Neural cell (in vitro differentiated cells): ENCODE measurements at regions not wholly inside any gene's neighbourhood (a gene's known extent, or its start where the extent isn't known, plus 50 kb on each side); places are given as distances from the start of the nearest gene placed in this dataset.

Source experiments
- H2AFZ ChIP-seq: fragments of 200-600, 300-800 bp; sonication (generic), shearing (Covaris generic); 2 replicates; pipeline ENCODE4 v1.6.0; 2014; ENCODE audit warnings: low read depth, mild to moderate bottlenecking, antibody characterized with exemption, low read length, moderate library complexity
- H3F3A ChIP-seq: fragments of 200-600 bp; shearing (Covaris generic); 2 replicates; pipeline ENCODE4 v1.6.1; 2016; ENCODE audit warnings: mild to moderate bottlenecking, moderate library complexity, mixed read lengths, antibody characterized with exemption, low read length; ENCODE audit not compliant: insufficient read depth, poor library complexity, severe bottlenecking
- H3K27ac ChIP-seq: fragments of 200-600, 300-800 bp; sonication (generic), shearing (Covaris generic); 2 replicates; pipeline ENCODE4 v1.5.1; 2014; ENCODE audit warnings: mild to moderate bottlenecking, low read length, moderate library complexity
- H3K27me3 ChIP-seq: fragments of 300-800, 200-600 bp; sonication (generic), shearing (Covaris generic); 2 replicates; pipeline ENCODE4 v1.6.0; 2014; ENCODE audit warnings: mild to moderate bottlenecking, low read depth, low read length, moderate library complexity; ENCODE audit not compliant: insufficient read depth
- H3K36me3 ChIP-seq: fragments of 300-800, 200-600 bp; sonication (generic), shearing (Covaris generic); 2 replicates; pipeline ENCODE4 v1.5.1; 2014; ENCODE audit warnings: mild to moderate bottlenecking, antibody characterized with exemption, low read length, moderate library complexity; ENCODE audit not compliant: insufficient read depth
- H3K4me2 ChIP-seq: fragments of 300-800, 200-600 bp; sonication (generic), shearing (Covaris generic); 2 replicates; pipeline ENCODE4 v1.6.0; 2014; ENCODE audit warnings: mild to moderate bottlenecking, low read length
- H3K4me3 ChIP-seq: fragments of 300-800, 200-600 bp; sonication (generic), shearing (Covaris generic); 2 replicates; pipeline ENCODE4 v1.5.1; 2014; ENCODE audit warnings: mild to moderate bottlenecking, low read length, moderate library complexity
- H3K79me2 ChIP-seq: fragments of 200-600 bp; shearing (Covaris generic); replicated peaks from 2 replicates; pipeline ENCODE4 v1.6.0; 2014; ENCODE audit warnings: mild to moderate bottlenecking, low read length, moderate library complexity; ENCODE audit not compliant: insufficient read depth
- H3K9ac ChIP-seq: fragments of 300-800, 200-600 bp; sonication (generic), shearing (Covaris generic); 2 replicates; pipeline ENCODE4 v1.6.1; 2016; ENCODE audit warnings: mild to moderate bottlenecking, low read length, mixed read lengths
- H3K9me2 ChIP-seq: fragments of 200-600 bp; shearing (Covaris generic); 2 replicates; pipeline ENCODE4 v1.6.1; 2016; ENCODE audit warnings: mild to moderate bottlenecking, low read length, mixed read lengths; ENCODE audit not compliant: insufficient read depth
- H3K9me3 ChIP-seq: fragments of 200-600, 300-800 bp; sonication (generic), shearing (Covaris generic); 2 replicates; pipeline ENCODE4 v1.6.1; 2016; ENCODE audit warnings: mild to moderate bottlenecking, mixed run types, low read length, moderate library complexity, mixed read lengths
- H4K20me1 ChIP-seq: fragments of 200-600 bp; shearing (Covaris generic); 2 replicates; pipeline ENCODE4 v1.6.1; 2016; ENCODE audit warnings: mild to moderate bottlenecking, mixed run types; ENCODE audit not compliant: insufficient read depth
- EP300 ChIP-seq: fragments of 450-650 bp; conservative IDR thresholded peaks from 2 replicates; pipeline ENCODE4 v1.6.1; 2014; ENCODE audit warnings: antibody characterized with exemption, mild to moderate bottlenecking, moderate library complexity; ENCODE audit not compliant: poor library complexity, severe bottlenecking
- EZH2 ChIP-seq: fragments of 200-600, 300-800 bp; shearing (Covaris generic), sonication (generic); IDR thresholded peaks from 2 replicates; pipeline ENCODE4 v1.6.1; 2014; ENCODE audit warnings: antibody characterized with exemption, low read length, borderline replicate concordance, mild to moderate bottlenecking; ENCODE audit not compliant: insufficient read depth, poor library complexity, severe bottlenecking
- MXI1 ChIP-seq: fragments of 450-650 bp; conservative IDR thresholded peaks from 2 replicates; pipeline ENCODE4 v1.6.1; 2014; ENCODE audit warnings: antibody characterized with exemption, mild to moderate bottlenecking; ENCODE audit not compliant: poor library complexity, severe bottlenecking
- POLR2AphosphoS5 ChIP-seq: IDR thresholded peaks from 2 replicates; pipeline ENCODE4 v1.6.1; 2012
- RAD21 ChIP-seq: fragments of 450-650 bp; conservative IDR thresholded peaks from 2 replicates; pipeline ENCODE4 v1.6.1; 2014; ENCODE audit warnings: antibody characterized with exemption, mild to moderate bottlenecking, moderate library complexity
- SMC3 ChIP-seq: fragments of 450-650 bp; conservative IDR thresholded peaks from 2 replicates; pipeline ENCODE4 v1.6.1; 2014; ENCODE audit warnings: antibody characterized with exemption, mild to moderate bottlenecking, moderate library complexity; ENCODE audit not compliant: poor library complexity
- TAF1 ChIP-seq: IDR thresholded peaks from 2 replicates; pipeline ENCODE4 v1.6.1; 2012; ENCODE audit warnings: low read depth
- TF ChIP-seq, protein P1 (sequence below): fragments of 450-650 bp; IDR thresholded peaks from 2 replicates; pipeline ENCODE4 v1.5.1; 2014; ENCODE audit warnings: antibody characterized with exemption, mild to moderate bottlenecking, moderate library complexity; ENCODE audit not compliant: poor library complexity, severe bottlenecking
- TF ChIP-seq, protein P2 (sequence below): IDR thresholded peaks from 2 replicates; pipeline ENCODE4 v1.6.1; 2012; ENCODE audit warnings: borderline replicate concordance

DNA sequence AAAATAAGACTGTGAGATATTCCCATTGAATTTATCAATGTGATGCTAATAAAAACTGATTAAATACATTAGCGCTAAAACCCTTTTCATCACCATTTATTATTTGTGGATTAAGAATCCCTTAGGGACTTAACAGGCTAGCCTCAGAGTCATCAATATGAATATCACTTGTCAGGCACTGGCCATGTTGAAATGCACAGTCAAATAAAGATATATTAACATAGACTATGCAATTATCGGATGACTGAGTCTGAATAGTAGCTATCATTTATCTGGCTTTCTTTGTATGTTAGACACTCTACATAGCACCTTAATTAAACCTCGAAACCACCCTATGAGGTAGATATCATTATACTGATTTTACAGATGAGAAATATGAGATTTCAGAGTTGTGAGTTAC, 213.6 kb downstream of the RDH14 start:
- Histone ChIP-seq H3K36me3 (no peaks in the 10 kb centered on the region), H3K4me3 (no peak overlapping the region), H3K9me2 (no peaks in the 10 kb centered on the region), H3K9me3 (no peaks in the 10 kb centered on the region), H3K27ac (no peak overlapping the region), H3K4me2 (no peak overlapping the region), H3K9ac (no peak overlapping the region), H3K27me3 (no peaks in the 10 kb centered on the region), H4K20me1 (no peaks in the 10 kb centered on the region), H3F3A (no peaks in the 10 kb centered on the region), H2AFZ (no peak overlapping the region), H3K79me2 (no peaks in the 10 kb centered on the region)
- TF ChIP-seq EZH2: no peak
- TF ChIP-seq, protein P1, sequence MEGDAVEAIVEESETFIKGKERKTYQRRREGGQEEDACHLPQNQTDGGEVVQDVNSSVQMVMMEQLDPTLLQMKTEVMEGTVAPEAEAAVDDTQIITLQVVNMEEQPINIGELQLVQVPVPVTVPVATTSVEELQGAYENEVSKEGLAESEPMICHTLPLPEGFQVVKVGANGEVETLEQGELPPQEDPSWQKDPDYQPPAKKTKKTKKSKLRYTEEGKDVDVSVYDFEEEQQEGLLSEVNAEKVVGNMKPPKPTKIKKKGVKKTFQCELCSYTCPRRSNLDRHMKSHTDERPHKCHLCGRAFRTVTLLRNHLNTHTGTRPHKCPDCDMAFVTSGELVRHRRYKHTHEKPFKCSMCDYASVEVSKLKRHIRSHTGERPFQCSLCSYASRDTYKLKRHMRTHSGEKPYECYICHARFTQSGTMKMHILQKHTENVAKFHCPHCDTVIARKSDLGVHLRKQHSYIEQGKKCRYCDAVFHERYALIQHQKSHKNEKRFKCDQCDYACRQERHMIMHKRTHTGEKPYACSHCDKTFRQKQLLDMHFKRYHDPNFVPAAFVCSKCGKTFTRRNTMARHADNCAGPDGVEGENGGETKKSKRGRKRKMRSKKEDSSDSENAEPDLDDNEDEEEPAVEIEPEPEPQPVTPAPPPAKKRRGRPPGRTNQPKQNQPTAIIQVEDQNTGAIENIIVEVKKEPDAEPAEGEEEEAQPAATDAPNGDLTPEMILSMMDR: no peak
- TF ChIP-seq SMC3: no peak
- TF ChIP-seq MXI1: no peak
- TF ChIP-seq RAD21: no peak
- no peak for TF ChIP-seq POLR2AphosphoS5
- TF ChIP-seq, protein P2, sequence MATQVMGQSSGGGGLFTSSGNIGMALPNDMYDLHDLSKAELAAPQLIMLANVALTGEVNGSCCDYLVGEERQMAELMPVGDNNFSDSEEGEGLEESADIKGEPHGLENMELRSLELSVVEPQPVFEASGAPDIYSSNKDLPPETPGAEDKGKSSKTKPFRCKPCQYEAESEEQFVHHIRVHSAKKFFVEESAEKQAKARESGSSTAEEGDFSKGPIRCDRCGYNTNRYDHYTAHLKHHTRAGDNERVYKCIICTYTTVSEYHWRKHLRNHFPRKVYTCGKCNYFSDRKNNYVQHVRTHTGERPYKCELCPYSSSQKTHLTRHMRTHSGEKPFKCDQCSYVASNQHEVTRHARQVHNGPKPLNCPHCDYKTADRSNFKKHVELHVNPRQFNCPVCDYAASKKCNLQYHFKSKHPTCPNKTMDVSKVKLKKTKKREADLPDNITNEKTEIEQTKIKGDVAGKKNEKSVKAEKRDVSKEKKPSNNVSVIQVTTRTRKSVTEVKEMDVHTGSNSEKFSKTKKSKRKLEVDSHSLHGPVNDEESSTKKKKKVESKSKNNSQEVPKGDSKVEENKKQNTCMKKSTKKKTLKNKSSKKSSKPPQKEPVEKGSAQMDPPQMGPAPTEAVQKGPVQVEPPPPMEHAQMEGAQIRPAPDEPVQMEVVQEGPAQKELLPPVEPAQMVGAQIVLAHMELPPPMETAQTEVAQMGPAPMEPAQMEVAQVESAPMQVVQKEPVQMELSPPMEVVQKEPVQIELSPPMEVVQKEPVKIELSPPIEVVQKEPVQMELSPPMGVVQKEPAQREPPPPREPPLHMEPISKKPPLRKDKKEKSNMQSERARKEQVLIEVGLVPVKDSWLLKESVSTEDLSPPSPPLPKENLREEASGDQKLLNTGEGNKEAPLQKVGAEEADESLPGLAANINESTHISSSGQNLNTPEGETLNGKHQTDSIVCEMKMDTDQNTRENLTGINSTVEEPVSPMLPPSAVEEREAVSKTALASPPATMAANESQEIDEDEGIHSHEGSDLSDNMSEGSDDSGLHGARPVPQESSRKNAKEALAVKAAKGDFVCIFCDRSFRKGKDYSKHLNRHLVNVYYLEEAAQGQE: no peak
- no peak for TF ChIP-seq TAF1
- no peak for TF ChIP-seq EP300

DNA sequence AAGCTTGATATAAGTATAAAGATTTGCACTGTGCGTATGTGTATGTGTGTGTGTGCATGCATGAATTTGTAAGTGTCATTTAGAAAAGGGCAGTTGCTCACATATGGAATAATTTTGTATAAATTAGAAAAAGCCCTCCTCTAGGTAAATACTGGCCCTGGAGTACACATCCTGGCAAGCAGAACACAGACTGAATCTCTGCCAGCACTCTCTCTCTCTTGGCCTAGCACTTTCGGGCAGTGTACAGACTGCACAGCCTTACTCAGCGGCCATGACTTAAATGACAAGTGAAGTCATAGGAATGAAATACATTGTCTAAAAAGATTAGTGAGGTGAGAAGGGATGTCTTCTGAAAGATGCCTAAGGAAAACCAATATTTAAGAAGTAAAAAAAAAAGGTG, 214.1 kb downstream of the RDH14 start:
- Histone ChIP-seq H3K9ac (no peak overlapping the region), H3K9me2 (no peaks in the 10 kb centered on the region), H3K27me3 (no peaks in the 10 kb centered on the region), H2AFZ (no peak overlapping the region), H3K36me3 (no peaks in the 10 kb centered on the region), H3K27ac (no peak overlapping the region), H3K9me3 (no peaks in the 10 kb centered on the region), H3K4me3 (no peak overlapping the region), H4K20me1 (no peaks in the 10 kb centered on the region), H3F3A (no peaks in the 10 kb centered on the region), H3K4me2 (no peak overlapping the region), H3K79me2 (no peaks in the 10 kb centered on the region)
- no peak for TF ChIP-seq SMC3
- TF ChIP-seq, protein P1: no peak
- TF ChIP-seq RAD21: no peak
- TF ChIP-seq EZH2: no peak
- no peak for TF ChIP-seq MXI1
